ENCODE measurements at regions not wholly inside any gene's neighbourhood (a gene's known extent, or its start where the extent isn't known, plus 50 kb on each side); places are given as distances from the start of the nearest gene placed in this dataset.

GRCh38 chr21:35843911-35844667 lies 216.2 kb downstream of the SETD4 start:
- DNase-seq (ENCODE audit: low read depth), result no peak
- no peak overlapping the region for H3K4me3 ChIP-seq (ENCODE audit: low read depth, low read length)
- no peak for TF ChIP-seq MYC (IDR thresholded peaks at IDR 0.05; ENCODE audit: low read depth, low read length)
- no peak for TF ChIP-seq MAX (IDR thresholded peaks at IDR 0.05; ENCODE audit: low read depth, low read length)
- no peak for TF ChIP-seq CTCF (IDR thresholded peaks at IDR 0.05; ENCODE audit: low read depth, low read length)
- no peak for TF ChIP-seq POLR2A (IDR thresholded peaks at IDR 0.05; ENCODE audit: extremely low read depth, insufficient read length)

GRCh38 chr21:35840949-35841348 lies 219.4 kb downstream of the SETD4 start:
- no peak for TF ChIP-seq MYC (IDR thresholded peaks at IDR 0.05; ENCODE audit: low read depth, low read length)
- no peak for TF ChIP-seq CTCF (IDR thresholded peaks at IDR 0.05; ENCODE audit: low read depth, low read length)
- TF ChIP-seq MAX (IDR thresholded peaks at IDR 0.05; ENCODE audit: low read depth, low read length), result no peak
- TF ChIP-seq POLR2A (IDR thresholded peaks at IDR 0.05; ENCODE audit: extremely low read depth, insufficient read length), result no peak
- H3K4me3 ChIP-seq (ENCODE audit: low read depth, low read length), result no peak overlapping the region
- DNase-seq (ENCODE audit: low read depth), result no peak

GRCh38 chr21:35840197-35840799 lies 220.0 kb downstream of the SETD4 start:
- DNase-seq (ENCODE audit: low read depth), result peak; percentile 83
- no peak overlapping the region for H3K4me3 ChIP-seq (ENCODE audit: low read depth, low read length)
- no peak for TF ChIP-seq MYC (IDR thresholded peaks at IDR 0.05; ENCODE audit: low read depth, low read length)
- TF ChIP-seq POLR2A (IDR thresholded peaks at IDR 0.05; ENCODE audit: extremely low read depth, insufficient read length), result no peak
- TF ChIP-seq CTCF (IDR thresholded peaks at IDR 0.05; ENCODE audit: low read depth, low read length), result peak; percentile 74
- TF ChIP-seq MAX (IDR thresholded peaks at IDR 0.05; ENCODE audit: low read depth, low read length), result no peak

- DNase-seq (ENCODE audit: low read depth), result no peak
- no peak for TF ChIP-seq POLR2A (IDR thresholded peaks at IDR 0.05; ENCODE audit: extremely low read depth, insufficient read length)
- TF ChIP-seq CTCF (IDR thresholded peaks at IDR 0.05; ENCODE audit: low read depth, low read length), result no peak
- no peak for TF ChIP-seq MYC (IDR thresholded peaks at IDR 0.05; ENCODE audit: low read depth, low read length)
- TF ChIP-seq MAX (IDR thresholded peaks at IDR 0.05; ENCODE audit: low read depth, low read length), result no peak
- H3K4me3 ChIP-seq (ENCODE audit: low read depth, low read length), result no peak overlapping the region
These were observed 221.2 kb downstream of the SETD4 start for GRCh38 chr21:35838987-35839763.

- no peak for DNase-seq (ENCODE audit: low read depth)
- TF ChIP-seq MYC (IDR thresholded peaks at IDR 0.05; ENCODE audit: low read depth, low read length), result no peak
- TF ChIP-seq MAX (IDR thresholded peaks at IDR 0.05; ENCODE audit: low read depth, low read length), result no peak
- no peak for TF ChIP-seq POLR2A (IDR thresholded peaks at IDR 0.05; ENCODE audit: extremely low read depth, insufficient read length)
- TF ChIP-seq CTCF (IDR thresholded peaks at IDR 0.05; ENCODE audit: low read depth, low read length), result no peak
- no peak overlapping the region for H3K4me3 ChIP-seq (ENCODE audit: low read depth, low read length)
These were observed 222.0 kb downstream of the SETD4 start for GRCh38 chr21:35838350-35838749.
